B cell (primary cell): ENCODE measurements at regions not wholly inside any gene's neighbourhood (a gene's known extent, or its start where the extent isn't known, plus 50 kb on each side); places are given as distances from the start of the nearest gene placed in this dataset.

Experiments
- ATAC-seq: fragments of 200-7000 bp; cut with Tn5 transposase; one replicate; pipeline ENCODE4 v1.10.0; 2021; ENCODE audit warnings: low read depth, mild to moderate bottlenecking, moderate number of reproducible peaks, moderate library complexity
- CTCF ChIA-PET: fragments of 350-600 bp; sonication (Branson Sonifier 250); formaldehyde crosslinking; loops from one replicate; lab custom pipeline; 2021; ENCODE audit warnings: antibody characterized with exemption, inconsistent platforms; lab: Charles Lee
- POLR2A ChIA-PET: fragments of 350-600 bp; sonication (Branson Sonifier 250); formaldehyde crosslinking; loops from one replicate; lab custom pipeline; 2021; ENCODE audit warnings: antibody characterized with exemption; lab: Charles Lee
- DNase-seq: peaks from one replicate; pipeline ENCODE4 v3.0.0; 2013
- H2AFZ ChIP-seq: 2 replicates; pipeline ENCODE4 v1.6.1; 2012; ENCODE audit warnings: mild to moderate bottlenecking, low read depth, low read length; ENCODE audit not compliant: insufficient read depth, poor library complexity, severe bottlenecking
- H3K27ac ChIP-seq, 2 donors: 1 replicate in 1 of 2; 2 replicates in 1 of 2; pipeline ENCODE4 v1.5.1; 2012 to 2013; ENCODE audit warnings: low read length in 2 of 2, mild to moderate bottlenecking in 2 of 2, moderate library complexity in 1 of 2
- H3K27me3 ChIP-seq, 4 experiments: fragments of 200-600 bp in 1 of 4; sonication (generic) in 1 of 4; replicated peaks in 1 of 4; 1 replicate in 2 of 4; 2 replicates in 2 of 4; pipeline versions ENCODE4 v1.6.1 to v1.7.0; 2013 to 2016; ENCODE audit warnings: low read length in 3 of 4, mild to moderate bottlenecking in 2 of 4, mixed read lengths in 1 of 4, moderate library complexity in 1 of 4; ENCODE audit not compliant: insufficient read depth in 4 of 4, control insufficient read depth in 3 of 4; ENCODE audit errors: control extremely low read depth in 1 of 4
- H3K36me3 ChIP-seq, 2 experiments: replicated peaks in 1 of 2; 1 replicate in 1 of 2; 2 replicates in 1 of 2; pipeline versions ENCODE4 v1.6.1 to v1.7.1; 2013; ENCODE audit warnings: low read length in 1 of 2; ENCODE audit not compliant: insufficient read depth in 2 of 2, control insufficient read depth in 1 of 2; ENCODE audit errors: control extremely low read depth in 1 of 2, extremely low read depth in 1 of 2
- H3K4me1 ChIP-seq, 2 donors: fragments of 200-600 bp in 1 of 2; sonication (generic) in 1 of 2; 1 replicate in 1 of 2; 2 replicates in 1 of 2; pipeline versions ENCODE4 v1.5.1 to v1.6.1; 2013 to 2017; ENCODE audit warnings: low read length in 2 of 2; ENCODE audit not compliant: control insufficient read depth in 2 of 2, insufficient read depth in 2 of 2
- H3K4me2 ChIP-seq: replicated peaks from 2 replicates; pipeline ENCODE3; 2012; ENCODE audit warnings: mild to moderate bottlenecking, low read depth, low read length; ENCODE audit not compliant: poor library complexity, severe bottlenecking
- H3K4me3 ChIP-seq, 5 experiments: fragments of 200-600 bp in 1 of 5; sonication (generic) in 1 of 5; 1 replicate in 3 of 5; 2 replicates in 2 of 5; pipeline versions ENCODE4 v1.5.1 to v1.7.0; 2011 to 2016; ENCODE audit warnings: low read length in 4 of 5, mild to moderate bottlenecking in 4 of 5, low read depth in 2 of 5, control low read depth in 1 of 5, moderate library complexity in 1 of 5; ENCODE audit not compliant: insufficient read depth in 1 of 5; ENCODE audit errors: control extremely low read depth in 1 of 5, extremely low read depth in 1 of 5
- H3K79me2 ChIP-seq: fragments of 200-600 bp; sonication (generic); one replicate; pipeline ENCODE4 v1.6.0; 2016; ENCODE audit warnings: low read length; ENCODE audit not compliant: control insufficient read depth, insufficient read depth
- H3K9ac ChIP-seq: fragments of 200-600 bp; sonication (generic); 2 replicates; pipeline ENCODE4 v1.6.1; 2017; ENCODE audit warnings: mild to moderate bottlenecking, low read length, moderate library complexity
- H3K9me3 ChIP-seq, 3 donors: one replicate each; pipeline versions ENCODE4 v1.6.1 to v1.7.1; 2013; ENCODE audit warnings: low read length in 2 of 3; ENCODE audit not compliant: control insufficient read depth in 2 of 3, insufficient read depth in 1 of 3; ENCODE audit errors: control extremely low read depth in 1 of 3
- H4K20me1 ChIP-seq: 2 replicates; pipeline ENCODE4 v1.6.0; 2012; ENCODE audit warnings: mild to moderate bottlenecking, low read length; ENCODE audit not compliant: insufficient read depth, control insufficient read depth, poor library complexity, severe bottlenecking
- H3K27ac Mint-ChIP-seq: one replicate; pipeline ENCODE4 v1.8.0; 2021; ENCODE audit warnings: mixed read lengths
- H3K27me3 Mint-ChIP-seq: one replicate; pipeline ENCODE4 v1.8.0; 2021; ENCODE audit warnings: mixed read lengths
- H3K4me1 Mint-ChIP-seq: one replicate; pipeline ENCODE4 v1.8.0; 2021; ENCODE audit warnings: mixed read lengths
- H3K4me3 Mint-ChIP-seq: one replicate; pipeline ENCODE4 v1.8.0; 2021; ENCODE audit warnings: mixed read lengths
- H3K9me3 Mint-ChIP-seq: one replicate; pipeline ENCODE4 v1.8.0; 2022; ENCODE audit warnings: mixed read lengths; ENCODE audit not compliant: insufficient read depth
- EZH2 ChIP-seq: IDR thresholded peaks from 2 replicates; pipeline ENCODE4 v1.6.1; 2012; ENCODE audit warnings: borderline replicate concordance, low read depth, mild to moderate bottlenecking, moderate library complexity, low read length; ENCODE audit not compliant: insufficient read depth, poor library complexity, severe bottlenecking
- WGBS: methylation state at CpG from one replicate; pipeline ENCODE4 v1.1.5; 2013; ENCODE audit warnings: missing lambda C conversion rate; ENCODE audit not compliant: insufficient coverage; 5-methylcytosine and 5-hydroxymethylcytosine counted together
- intact Hi-C: fragments of 100-400 bp; cut with micrococcal nuclease; formaldehyde crosslinking; loops from one replicate; pipeline ENCODE4 v1.10.0; 2022
- TF ChIP-seq, protein P1 (sequence below): fragments of 200-600 bp; IDR thresholded peaks from one replicate; pipeline ENCODE4 v1.8.0; 2022; ENCODE audit warnings: antibody characterized with exemption, mild to moderate bottlenecking

DNA sequence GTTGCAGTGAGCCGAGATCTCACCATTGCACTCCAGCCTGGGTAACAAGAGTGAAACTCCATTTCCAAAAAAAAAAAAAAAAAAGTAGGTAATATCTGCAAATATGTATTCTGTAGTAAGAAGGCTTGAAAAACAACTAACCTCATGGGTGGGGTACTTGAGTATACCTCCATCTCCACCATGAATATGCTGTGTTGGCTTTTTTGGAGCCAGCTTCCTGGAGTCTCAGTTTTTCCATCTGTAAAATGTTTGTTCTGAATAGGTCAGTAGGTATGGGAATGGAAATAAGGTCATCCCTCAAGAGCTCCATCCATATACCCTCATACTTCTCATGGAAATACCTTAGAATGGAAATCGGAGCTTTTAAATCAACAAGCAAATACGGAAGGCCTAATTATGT lies 430.0 kb upstream of the FAM98A start:
- Histone ChIP-seq H2AFZ (no peak overlapping the region), H3K36me3 (no peaks in the 10 kb centered on the region), H3K4me3 (no peak overlapping the region), H3K4me1 (no peaks in the 10 kb centered on the region), H3K9me3 (no peaks in the 10 kb centered on the region), H4K20me1 (no peaks in the 10 kb centered on the region), H3K27ac (no peak overlapping the region), H3K4me2 (no peak overlapping the region), H3K27me3 (no peaks in the 10 kb centered on the region), H3K9ac (no peak overlapping the region), H3K79me2 (no peaks in the 10 kb centered on the region)
- intact Hi-C loops, result no loop called here
- Mint-ChIP-seq H3K4me1 (no peaks in the 10 kb centered on the region), H3K4me3 (no peak overlapping the region), H3K9me3 (no peaks in the 10 kb centered on the region), H3K27me3 (no peaks in the 10 kb centered on the region), H3K27ac (no peak overlapping the region)
- POLR2A ChIA-PET, result no interaction called here
- DNase-seq (no peak), ATAC-seq (no peak)
- TF ChIP-seq, protein P1, sequence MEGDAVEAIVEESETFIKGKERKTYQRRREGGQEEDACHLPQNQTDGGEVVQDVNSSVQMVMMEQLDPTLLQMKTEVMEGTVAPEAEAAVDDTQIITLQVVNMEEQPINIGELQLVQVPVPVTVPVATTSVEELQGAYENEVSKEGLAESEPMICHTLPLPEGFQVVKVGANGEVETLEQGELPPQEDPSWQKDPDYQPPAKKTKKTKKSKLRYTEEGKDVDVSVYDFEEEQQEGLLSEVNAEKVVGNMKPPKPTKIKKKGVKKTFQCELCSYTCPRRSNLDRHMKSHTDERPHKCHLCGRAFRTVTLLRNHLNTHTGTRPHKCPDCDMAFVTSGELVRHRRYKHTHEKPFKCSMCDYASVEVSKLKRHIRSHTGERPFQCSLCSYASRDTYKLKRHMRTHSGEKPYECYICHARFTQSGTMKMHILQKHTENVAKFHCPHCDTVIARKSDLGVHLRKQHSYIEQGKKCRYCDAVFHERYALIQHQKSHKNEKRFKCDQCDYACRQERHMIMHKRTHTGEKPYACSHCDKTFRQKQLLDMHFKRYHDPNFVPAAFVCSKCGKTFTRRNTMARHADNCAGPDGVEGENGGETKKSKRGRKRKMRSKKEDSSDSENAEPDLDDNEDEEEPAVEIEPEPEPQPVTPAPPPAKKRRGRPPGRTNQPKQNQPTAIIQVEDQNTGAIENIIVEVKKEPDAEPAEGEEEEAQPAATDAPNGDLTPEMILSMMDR, result no peak
- TF ChIP-seq EZH2, result no peak
- CTCF ChIA-PET, result no interaction called here
- 100% methylated on average over 1 of the region's 3 CpGs for WGBS

DNA sequence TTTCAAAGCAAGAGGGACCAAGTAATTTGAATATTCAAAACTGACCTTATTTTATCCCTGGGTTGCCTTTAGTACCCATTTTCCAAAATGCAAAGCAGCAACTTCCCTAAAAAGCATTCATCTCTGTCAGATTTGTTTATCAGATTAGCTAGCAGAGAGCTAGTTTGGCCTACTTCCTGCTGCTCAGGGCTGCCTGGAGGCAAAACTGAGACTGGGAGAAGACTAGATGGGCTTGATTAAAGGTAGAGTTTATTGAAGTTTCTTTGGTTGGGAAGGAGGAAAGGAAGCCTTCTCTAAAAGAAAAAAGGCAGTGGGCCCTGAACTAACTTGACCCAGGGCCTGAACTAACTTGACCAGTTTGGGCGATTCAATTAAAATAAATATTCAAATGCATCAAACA lies 426.1 kb upstream of the FAM98A start:
- H3K4me1 Mint-ChIP-seq, result no peaks in the 10 kb centered on the region
- ATAC-seq, result no peak
- POLR2A ChIA-PET, result no interaction called here
- no peak overlapping the region for H3K4me2 ChIP-seq
- H3K9me3 Mint-ChIP-seq, result no peaks in the 10 kb centered on the region
- no peaks in the 10 kb centered on the region for H3K9me3 ChIP-seq
- H3K27ac ChIP-seq, result no peak overlapping the region
- no peak overlapping the region for H3K4me3 ChIP-seq
- intact Hi-C loops, result no loop called here
- H2AFZ ChIP-seq, result no peak overlapping the region
- TF ChIP-seq EZH2, result no peak
- TF ChIP-seq, protein P1, result no peak
- H3K79me2 ChIP-seq, result no peaks in the 10 kb centered on the region
- no peaks in the 10 kb centered on the region for H3K4me1 ChIP-seq
- no peaks in the 10 kb centered on the region for H3K27me3 Mint-ChIP-seq
- no peaks in the 10 kb centered on the region for H3K36me3 ChIP-seq
- H3K9ac ChIP-seq, result no peak overlapping the region
- no peak overlapping the region for H3K27ac Mint-ChIP-seq
- H3K27me3 ChIP-seq, result no peaks in the 10 kb centered on the region
- CTCF ChIA-PET, result no interaction called here
- DNase-seq, result no peak
- WGBS, result no CpG with 5 or more reads among the region's 1 CpG
- H4K20me1 ChIP-seq, result no peaks in the 10 kb centered on the region
- H3K4me3 Mint-ChIP-seq, result no peak overlapping the region
